Activated CD8-positive, alpha-beta memory T cell treated with anti-CD3 and anti-CD28 coated beads, Interleukin-2, amount 50 U/mL, for 48 hours (primary cell): ENCODE measurements at regions not wholly inside any gene's neighbourhood (a gene's known extent, or its start where the extent isn't known, plus 50 kb on each side); places are given as distances from the start of the nearest gene placed in this dataset.
"Not testable (repeated sequence)": the region's sequence is repeated elsewhere in the genome, so short reads cannot be mapped to it uniquely, and the experiment has no call there.

Experiments used
- DNase-seq: peaks from one replicate; pipeline ENCODE4 v3.0.0-alpha.2; 2020

DNA sequence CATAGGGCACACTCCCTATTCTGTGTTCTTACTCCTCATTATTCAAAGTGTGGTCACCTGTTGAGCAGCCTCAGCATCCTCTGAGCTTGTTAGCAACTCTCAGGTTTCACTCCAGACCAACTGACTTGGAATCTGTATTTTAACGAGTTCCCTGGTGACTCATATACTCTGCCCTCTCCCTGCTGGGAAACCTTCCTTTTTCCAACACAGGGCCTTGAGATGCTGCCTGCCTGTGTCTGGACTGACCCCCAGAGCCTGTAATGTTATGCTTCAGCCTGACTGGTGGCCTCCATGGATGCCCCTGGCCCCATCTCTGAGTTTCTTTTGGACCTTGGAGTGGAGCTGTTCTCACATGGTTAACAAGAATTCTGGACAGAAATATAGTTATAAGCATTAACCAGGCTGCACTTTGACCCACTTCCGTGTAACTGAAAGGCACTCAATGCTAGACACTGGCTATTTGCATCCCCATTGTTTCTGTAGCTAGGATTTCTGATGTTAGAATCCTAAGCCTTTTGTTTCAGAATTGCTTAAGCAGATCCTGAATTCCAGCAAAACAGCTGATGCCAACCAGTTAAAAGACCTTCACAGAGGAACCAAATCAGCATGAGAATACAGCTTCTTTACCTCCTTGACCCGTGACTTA is 262.6 kb downstream of the STIM2 start:
- DNase-seq, result no peak

DNA sequence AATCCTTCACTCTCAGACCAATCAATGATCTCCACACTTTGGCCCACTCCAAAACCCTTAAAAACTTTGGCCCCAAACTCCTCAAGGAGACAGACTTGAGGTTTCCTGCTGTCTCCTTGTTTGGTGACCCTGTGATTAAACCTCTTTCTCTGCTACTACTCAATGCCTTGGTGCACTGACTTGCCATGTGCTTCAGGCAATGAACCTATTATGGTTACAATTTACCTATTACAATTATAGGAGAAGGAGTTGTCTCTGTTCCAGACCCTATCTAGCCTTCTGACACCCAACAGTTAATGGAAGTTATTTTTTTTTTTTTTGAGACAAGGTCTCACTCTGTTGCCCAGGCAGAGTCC is 263.1 kb downstream of the STIM2 start:
- DNase-seq, result no peak

DNA sequence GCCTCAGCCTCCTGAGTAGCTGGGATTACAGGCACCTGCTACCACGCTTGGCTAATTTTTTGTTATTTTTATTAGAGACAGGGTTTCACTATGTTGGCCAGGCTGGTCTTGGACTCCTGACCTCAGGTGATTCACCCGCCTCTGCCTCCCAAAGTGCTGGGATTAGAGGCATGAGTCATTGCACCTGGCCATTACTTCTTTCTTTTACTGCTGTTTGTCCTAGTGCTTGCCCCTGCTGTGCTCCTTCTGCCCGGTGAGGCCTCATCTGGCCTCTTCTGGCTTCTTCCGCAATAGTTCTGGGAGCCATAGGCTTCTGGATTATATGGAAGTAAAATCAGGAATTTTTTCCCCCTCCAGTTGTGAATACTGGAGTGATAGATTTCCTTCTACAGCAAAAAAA is 266.3 kb downstream of the STIM2 start:
- not testable (repeated sequence) for DNase-seq

DNA sequence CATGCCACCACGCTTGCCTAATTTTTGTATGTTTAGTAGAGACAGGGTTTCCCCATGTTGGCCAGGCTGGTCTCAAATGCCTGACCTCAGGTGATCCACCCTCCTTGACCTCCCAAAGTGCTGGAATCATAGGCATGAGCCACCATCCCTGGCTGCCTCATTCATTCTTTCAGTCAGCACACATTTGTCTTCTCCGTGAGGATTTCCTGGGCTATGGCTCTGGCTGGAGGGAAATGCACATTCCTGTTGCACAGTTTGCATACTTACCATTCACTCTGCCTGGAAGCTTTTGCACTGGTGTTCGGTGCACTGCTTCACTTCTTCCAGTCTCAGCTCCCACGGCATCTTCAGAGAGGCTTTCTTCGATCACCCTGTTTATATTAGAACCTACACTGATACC is 267.8 kb downstream of the STIM2 start:
- no peak for DNase-seq

DNA sequence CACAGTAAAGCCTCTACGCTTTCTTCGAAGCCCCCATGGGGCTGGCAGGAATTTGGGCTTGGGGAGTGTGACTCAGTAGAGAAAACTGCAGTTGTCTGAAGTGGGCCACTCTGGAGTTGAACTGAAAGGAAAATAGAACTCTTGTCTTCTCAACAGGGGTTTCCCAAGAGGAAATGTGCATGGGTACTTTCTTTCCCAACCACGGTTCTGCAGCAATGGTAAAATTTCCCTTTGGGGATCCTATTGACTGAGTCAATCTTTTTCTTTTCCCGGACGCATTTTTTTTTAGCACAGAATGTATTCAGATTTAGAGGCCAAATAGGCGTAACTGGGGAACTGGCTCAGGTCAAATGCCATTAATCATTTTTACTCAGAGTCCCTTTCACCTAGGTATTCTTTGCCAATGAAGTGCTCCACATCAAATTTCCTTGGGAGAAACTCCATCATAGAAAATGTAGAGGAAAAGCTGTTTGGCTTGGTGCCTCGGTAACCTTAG is 269.3 kb downstream of the STIM2 start:
- DNase-seq, result no peak

DNA sequence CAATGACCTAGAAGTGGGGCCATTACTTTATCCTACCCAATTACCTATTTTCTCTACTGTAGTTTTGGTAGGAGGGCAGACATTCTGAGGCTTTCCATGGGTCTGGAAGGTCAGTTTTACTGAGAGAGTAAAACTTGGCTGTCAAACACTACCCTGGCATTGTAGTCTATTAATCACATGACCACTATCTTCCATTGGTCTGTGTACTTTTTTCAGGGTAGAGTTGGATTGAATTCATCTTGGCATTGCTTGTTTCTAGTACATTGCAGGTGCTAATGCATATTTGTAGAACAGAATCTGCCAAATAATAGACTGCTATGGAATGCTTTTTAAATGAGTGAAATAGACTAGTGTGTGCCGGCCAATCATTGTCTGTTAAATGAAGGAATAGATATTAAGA is 271.9 kb downstream of the STIM2 start:
- no peak for DNase-seq

DNA sequence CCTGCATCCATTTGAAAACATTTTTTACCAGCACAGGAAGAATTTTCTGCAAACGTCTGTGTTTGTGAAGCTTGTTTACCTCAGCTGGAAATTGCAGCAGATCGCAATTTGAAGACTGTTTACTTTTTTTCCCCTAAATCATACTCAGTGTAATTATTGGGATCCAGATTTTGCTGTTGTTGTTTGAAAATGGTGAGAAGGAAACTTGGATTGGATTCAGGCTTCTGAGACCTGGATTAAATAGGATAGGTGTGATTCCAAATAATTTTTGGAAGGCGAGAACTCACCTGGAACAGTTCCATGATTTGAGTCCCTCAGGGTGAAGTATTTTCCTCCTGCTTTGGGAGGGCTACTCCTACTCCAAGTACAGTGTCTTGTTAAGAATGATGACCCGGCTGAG is 279.8 kb downstream of the STIM2 start:
- DNase-seq, result no peak

DNA sequence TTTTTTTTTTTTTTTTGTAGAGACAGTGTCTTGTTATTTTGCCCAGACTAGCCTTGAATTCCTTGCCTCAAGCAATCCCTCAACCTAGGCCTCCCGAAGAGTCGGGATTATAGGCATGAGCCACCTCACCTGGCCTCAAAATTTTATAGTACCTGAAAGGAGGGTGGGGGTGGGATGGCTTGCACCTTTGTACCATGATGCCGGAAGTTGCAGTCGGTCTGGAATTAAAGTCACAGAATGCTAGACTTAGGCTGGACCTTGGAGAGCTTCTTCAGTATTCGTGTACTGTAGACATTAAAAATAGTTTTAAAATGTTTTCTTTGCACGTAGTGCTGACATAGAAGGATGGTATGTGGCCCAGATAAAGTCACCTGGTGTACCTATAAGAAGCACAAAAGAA is 280.9 kb downstream of the STIM2 start:
- DNase-seq, result no peak

DNA sequence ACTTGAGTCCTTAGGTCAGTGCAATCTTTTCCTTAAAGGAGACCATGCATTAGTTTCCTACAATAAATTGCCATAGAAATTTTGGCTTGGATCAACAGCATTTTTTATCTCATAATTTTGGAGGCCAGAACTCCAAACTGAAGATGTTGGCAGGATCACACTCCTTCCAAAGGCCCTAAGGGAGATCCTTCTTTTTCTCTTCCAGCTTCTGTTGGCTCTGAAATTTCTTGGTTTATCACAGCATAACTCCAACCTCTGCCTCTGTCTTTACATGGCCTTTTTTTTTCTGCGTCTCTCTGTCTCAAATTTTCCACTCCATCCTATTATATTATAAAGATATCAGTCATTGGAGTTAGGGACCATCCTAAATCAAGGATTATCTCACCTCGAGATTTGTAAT is 282.2 kb downstream of the STIM2 start:
- no peak for DNase-seq

DNA sequence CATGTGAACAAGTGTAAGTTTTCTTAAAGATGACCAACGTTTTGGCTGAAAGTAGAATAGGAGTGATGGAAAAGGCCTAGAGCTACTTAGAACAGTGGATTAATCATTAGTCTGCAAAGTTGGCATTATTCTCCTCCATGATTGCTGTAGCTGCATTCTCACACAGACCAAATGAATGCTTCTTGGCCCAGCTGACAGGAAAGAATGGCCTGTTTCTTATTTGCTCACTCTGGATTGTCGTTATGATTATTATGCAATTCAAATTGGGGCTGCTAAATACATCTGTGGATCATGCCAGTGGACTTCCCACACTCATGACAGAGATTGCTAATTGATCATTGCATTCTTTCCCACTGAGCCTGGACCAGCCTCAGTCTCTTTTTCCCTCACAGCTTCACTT is 285.0 kb downstream of the STIM2 start:
- no peak for DNase-seq

DNA sequence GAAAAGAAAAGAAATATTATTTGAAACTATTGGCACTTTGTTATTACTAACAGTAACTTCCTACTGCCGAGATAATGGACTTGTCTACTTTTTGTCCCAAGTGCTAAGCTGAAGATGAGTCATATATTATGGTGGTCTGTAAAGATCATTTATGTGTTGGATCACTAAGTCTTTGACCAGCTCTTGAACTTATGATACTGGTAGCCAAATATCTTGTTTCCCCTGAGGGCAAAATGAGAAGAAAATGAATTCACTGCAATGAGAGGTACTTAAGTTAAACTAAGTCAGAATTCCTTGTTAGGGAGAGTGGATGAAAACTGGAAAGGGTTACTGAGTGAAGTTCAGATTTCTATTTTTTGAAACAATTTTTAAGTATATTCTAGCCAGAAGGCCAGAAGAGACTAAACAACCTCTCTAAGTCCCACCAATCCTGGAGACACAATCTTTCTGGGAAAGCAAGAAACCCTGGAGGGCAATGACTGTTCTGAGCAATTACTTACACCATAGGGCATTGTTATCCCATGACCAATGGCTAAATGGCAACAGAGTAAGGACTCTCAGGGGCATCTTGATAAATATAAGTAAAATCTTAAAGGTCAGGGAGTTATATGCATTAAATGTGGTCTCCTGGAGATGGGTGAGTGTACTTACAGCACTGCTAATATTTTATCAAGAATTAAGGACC is 287.7 kb downstream of the STIM2 start:
- no peak for DNase-seq

DNA sequence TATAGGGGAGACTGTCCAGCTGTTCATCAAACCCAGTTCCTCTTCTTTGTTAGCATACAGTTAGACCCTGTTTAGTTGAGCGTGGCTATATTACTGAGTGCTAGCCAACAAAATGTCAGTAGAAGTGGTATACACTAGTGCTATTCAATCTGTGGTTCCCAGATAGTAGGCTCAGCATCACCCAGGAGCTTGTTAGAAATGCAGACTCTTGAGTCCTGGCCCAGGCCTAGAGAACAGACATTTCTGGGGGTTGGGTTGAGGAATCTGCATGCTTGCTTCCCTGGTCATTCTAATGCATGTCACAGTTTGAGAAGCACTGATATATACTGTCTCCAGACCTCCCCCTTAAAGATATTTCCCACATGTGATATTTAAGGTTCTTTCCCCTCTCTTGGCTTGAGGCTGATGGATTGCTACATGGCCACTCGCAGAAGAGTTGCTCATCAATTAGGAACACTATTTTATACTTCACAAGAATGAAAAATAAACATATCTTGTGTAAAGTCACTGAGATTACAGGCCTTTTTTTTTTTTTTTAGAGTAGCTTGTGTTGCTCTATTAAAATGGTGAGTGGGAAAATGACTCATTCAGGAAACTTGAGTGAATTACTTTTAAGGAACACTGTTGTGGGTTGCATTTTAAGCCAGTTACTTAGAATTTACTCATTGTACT is 289.0 kb downstream of the STIM2 start:
- no peak for DNase-seq

DNA sequence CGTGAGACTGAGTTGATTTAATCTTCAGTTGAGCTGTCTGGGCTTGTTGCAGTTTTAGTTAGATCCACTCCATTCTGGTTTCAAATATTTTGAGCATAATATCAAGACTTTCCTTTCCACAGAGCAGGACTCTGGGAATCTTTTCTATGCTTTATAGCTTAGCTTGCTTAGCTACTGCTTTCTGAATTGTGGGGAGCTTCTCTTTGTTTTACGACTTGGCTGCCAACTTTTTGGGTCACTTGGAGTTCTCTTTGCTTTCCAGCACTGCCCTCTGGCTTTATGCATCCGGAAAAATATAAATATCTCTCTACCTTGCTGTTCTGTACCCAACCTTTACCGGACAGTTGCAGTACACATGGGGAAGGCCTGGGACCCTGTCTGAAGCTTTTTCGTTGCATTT is 292.1 kb downstream of the STIM2 start:
- DNase-seq, result no peak

DNA sequence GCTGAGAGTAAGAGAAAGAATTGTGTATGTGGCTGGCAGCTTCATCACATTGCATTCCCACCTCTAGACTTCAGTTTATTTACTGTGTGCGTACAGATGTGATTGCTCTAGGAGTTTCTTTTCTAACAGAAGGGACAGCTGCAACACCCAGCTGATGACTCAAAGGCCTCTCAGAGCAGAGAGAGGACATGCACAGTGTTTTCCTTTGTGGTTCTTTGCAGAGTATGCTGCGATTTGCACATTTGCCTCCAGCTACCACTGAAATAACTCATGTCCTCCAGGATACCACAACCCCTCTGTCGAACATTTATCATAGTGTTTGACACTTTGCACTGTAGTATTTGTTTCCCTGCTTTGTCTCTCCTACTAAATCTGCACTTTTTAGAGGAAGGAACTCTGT is 294.1 kb downstream of the STIM2 start:
- no peak for DNase-seq

DNA sequence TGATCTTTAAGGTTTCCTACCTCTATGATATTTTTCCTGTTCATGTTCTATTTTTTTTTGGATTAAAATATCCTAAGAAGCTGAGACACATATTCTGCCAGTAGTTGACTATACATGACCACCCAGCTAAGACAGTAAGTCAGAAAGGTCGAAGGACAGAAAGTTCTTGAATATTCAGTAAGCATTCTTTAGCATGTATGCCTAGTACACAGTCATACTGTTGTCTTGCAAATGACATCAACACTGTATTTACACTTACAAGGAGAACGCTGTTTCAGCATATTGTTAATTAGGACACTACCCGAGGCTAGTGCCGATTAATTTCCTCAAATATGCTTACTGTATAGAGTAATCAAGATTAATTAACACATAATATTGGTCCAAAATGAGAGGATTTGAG is 300.6 kb downstream of the STIM2 start:
- no peak for DNase-seq

DNA sequence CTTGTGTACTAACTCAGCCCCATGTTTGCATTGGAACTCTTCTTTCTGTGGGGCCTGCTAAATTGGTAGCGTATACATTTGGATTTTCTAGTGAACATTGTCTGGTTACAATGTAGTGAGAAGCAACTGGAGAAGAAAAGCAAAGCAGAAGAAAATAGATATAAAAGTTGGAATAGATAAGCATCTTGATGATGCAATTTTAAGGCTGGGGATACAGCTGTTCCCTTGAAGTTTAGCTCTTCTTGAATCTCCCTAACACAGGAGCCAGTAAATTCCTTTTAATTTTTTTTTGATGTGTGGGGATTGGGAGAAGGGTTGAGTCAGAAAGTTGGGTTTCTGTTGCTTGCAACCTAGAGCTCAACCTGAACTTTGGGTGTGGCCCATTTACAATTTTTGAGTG is 308.1 kb downstream of the STIM2 start:
- DNase-seq, result no peak

DNA sequence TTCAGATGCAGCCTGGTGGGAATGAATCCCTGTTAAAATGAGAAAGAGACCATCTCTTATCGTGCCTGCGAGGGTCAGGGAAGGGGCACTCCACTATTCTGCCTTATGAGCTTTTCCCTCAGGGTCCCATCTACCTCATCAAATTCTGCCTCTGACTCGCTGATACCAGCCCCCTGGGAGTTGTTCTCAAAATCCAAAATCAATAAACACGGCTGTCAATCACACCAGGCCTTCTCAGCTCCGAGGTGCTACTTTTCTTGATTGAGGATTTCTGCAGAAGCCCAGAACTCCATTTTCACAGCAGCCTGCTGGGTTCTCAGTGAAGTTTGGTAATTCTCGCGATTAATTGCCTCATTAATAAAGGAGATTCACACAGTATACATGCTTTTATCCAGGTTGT is 312.6 kb downstream of the STIM2 start:
- DNase-seq, result no peak

DNA sequence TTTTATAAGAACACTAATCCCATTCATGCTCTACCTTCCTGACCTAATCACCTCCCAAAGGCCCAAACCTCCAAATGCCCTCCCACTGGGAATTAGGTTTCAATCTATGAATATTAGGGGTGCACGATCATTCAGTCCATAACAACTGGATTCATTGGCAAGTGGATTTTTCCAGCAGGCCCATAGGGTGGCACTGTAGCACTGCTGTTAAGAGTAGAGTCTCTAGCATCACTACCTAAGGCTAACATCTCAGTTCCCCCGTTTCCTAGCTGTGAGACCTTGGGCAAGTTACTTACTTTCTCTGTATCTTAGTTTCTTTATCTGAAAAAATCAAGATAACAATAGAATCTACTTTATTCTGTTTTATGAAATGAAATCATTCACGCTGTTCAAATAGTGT is 315.8 kb downstream of the STIM2 start:
- no peak for DNase-seq

DNA sequence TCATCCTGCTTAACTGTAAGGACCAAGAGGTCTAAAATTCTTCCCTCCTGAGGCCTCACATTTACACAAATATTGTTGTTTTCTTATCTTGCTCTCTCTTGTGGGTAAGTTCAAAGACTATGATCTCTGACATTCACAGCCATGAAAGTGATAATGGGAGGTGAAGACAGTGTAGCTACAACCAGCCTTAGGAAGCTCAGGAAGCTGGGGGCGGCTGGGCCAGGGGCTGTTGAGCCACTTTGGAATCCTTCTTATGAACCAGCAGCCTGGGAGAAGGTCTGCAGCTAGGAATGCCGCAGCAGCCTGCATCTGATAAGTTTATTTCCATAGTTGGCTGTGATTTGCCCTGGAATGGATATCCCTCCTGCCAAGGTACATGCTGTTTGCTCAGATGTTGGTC is 316.2 kb downstream of the STIM2 start:
- no peak for DNase-seq

DNA sequence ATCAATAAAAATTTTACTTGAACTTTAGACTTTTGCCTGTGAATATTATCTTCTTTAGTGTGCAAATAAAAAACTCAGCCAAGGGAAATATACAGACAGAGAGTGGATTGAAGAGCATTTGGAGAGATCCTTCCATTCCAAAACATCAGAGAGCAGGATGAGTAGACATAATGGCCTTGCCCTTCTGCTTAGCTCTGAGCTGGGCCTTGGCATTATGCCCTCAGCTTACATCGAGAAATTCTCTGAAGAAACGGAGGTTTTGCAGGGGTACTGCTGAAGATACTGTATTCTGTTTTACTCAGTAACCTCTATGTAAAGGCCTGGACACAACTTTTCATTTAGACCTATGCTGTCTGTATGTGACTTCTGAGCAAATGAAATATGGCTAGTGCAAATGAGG is 317.4 kb downstream of the STIM2 start:
- no peak for DNase-seq

DNA sequence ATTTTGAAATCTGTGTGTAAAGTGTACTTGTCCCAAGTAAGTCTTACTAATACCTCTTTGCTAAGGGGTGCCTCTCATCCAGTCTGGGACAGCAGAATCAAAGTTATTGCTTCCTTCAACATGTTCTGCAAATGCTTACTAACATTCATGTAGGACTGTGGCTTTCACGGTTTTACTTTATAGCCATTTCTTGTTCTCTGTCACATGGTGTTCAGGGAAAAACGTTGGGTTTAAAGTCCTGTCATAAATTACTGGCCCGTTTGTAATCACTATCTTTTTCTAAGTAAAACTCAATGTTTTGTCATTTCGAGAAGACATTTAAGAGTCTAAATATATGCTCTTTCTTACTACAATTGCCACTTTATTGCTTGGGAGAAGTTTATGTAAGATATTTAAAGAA is 321.1 kb downstream of the STIM2 start:
- DNase-seq, result no peak

DNA sequence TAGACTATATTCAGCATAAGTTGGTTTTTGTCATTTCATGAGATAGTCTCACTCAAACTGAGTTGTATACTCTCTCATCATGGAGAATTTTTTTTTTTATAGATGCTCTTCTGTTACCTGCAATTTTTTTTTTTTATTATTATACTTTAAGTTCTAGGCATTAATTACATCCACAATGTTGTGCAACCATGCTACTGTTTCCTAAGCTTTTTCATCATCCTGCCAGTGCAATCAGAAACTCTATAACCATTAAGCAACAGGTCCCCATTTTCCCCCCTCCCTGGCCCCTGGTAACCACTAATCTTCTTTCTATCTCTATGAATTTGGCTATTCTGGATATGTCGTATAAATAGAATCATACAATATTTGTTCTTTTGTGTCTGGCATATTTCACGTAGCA is 321.6 kb downstream of the STIM2 start:
- no peak for DNase-seq

DNA sequence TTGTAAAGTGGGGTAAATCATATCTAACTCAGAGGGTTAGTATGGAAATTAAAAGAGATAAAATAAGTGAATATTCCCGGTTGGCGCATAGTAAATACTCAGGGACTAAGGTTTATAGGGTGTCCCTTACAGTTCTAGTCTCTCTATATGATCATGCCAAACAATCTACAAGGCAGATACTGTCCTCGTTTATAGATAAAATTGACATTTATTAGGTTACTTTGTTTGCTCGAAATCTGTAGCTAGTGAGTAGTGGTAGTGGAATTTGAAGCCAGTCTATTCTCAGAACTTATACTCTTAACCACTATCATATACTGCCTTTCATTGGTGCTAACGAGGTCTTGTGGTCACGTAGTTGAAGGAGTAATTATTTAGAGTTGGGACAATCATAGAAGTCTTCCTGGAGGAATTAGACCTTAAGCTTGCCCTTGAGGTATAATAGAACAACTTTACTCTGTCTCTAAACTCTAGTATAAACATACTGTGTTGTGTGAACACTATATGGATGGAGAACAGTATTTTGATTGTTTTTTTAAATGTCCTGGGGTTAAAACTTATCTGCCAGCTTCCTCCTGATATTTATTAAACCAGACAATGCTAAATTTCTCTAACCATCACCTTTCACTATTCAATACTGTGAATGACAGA is 324.0 kb downstream of the STIM2 start:
- no peak for DNase-seq

DNA sequence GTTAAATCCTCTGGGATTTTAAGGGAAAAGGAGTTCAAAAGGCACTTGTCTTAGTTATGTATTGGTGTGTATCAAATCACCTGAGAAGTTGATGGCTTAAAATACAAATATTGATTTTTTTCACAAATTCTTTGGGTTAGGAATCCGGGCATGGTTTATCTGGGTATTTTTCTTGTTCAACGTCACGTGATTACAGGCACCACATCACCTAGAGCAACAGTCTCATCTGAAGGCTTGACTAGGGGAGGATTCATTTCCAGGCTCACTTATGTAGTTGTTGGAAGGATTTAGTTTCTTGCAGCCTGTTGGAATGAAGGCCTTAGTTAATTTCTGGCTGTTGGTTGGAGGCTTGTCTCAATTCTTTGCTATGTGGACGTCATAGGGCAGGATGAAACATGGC is 326.1 kb downstream of the STIM2 start:
- DNase-seq, result no peak
